ENCODE measurements at regions not wholly inside any gene's neighbourhood (a gene's known extent, or its start where the extent isn't known, plus 50 kb on each side); places are given as distances from the start of the nearest gene placed in this dataset.

GRCh38 chr2:64227603-64228125 lies 83.4 kb upstream of the PELI1 start:
- Mint-ChIP-seq H3K9me3 (peaks cover 0 to 1% (median 0%) of the 10 kb centered on the region in 7 donors), H3K27ac (peak overlapping the region; percentile 93 to 99 (median 97)), H3K27me3 (ENCODE audit: low read depth in 3 of 3) (peaks cover 0 to 2% (median 0%) of the 10 kb centered on the region in 3 donors), H3K36me3 (peaks cover 4 to 7% of the 10 kb centered on the region in 2 donors), H3K4me1 (peaks cover 45% of the 10 kb centered on the region), H3K4me3 (peak overlapping the region; percentile 90 to 98)
- DNase-seq: no peak
- Histone ChIP-seq H3K36me3 (replicated peaks in 1 of 2; ENCODE audit: control insufficient read depth in 1 of 2, insufficient read depth in 2 of 2, low read length in 2 of 2) (no peaks in the 10 kb centered on the region), H3K79me2 (ENCODE audit: insufficient read depth, low read length) (no peaks in the 10 kb centered on the region), H3K9me3 (replicated peaks in 1 of 2; ENCODE audit: control insufficient read depth in 1 of 2, insufficient read depth in 1 of 2, low read length in 2 of 2) (no peaks in the 10 kb centered on the region), H3K4me1 (ENCODE audit: control insufficient read depth in 1 of 2, insufficient read depth in 2 of 2, low read length in 2 of 2) (peaks cover 30 to 41% of the 10 kb centered on the region in 2 donors), H3K27ac (ENCODE audit: low read depth in 1 of 2, low read length in 2 of 2) (peak overlapping the region in 1 of 2 donors; percentile 87), H3K4me3 (replicated peaks in 1 of 3; ENCODE audit: low read depth in 2 of 3, low read length in 3 of 3) (peak overlapping the region; percentile 46 to 80 (median 75)), H3K27me3 (ENCODE audit: control insufficient read depth in 2 of 2, insufficient read depth in 2 of 2, low read length in 2 of 2) (no peaks in the 10 kb centered on the region), H4K20me1 (ENCODE audit: insufficient read depth, low read length) (no peaks in the 10 kb centered on the region), H3K9ac (ENCODE audit: insufficient read depth, low read length, poor library complexity, severe bottlenecking) (peak overlapping the region; percentile 66), H3K4me2 (replicated peaks; ENCODE audit: extremely low read depth, low read length, poor library complexity, severe bottlenecking) (peak overlapping the region; percentile 72), H2AFZ (ENCODE audit: insufficient read depth, low read depth, low read length, poor library complexity, severe bottlenecking) (peak overlapping the region; percentile 87)
- 11% methylated on average over 6 of the region's 7 CpGs for WGBS (ENCODE audit: insufficient coverage)
- TF ChIP-seq CTCF (IDR thresholded peaks at IDR 0.05): no peak
- intact Hi-C loops (cut with micrococcal nuclease): loop anchor here (5.0 to 10.0 kb wide), 2 partner anchors 45 to 57 kb away; no protein-coding TSS in a partner anchor

- peak overlapping the region; percentile 90 to 98 for H3K4me3 Mint-ChIP-seq
- Histone ChIP-seq H3K4me3 (replicated peaks in 1 of 3; ENCODE audit: low read depth in 2 of 3, low read length in 3 of 3) (peak overlapping the region; percentile 46 to 80 (median 75)), H4K20me1 (ENCODE audit: insufficient read depth, low read length) (no peaks in the 10 kb centered on the region), H3K36me3 (replicated peaks in 1 of 2; ENCODE audit: control insufficient read depth in 1 of 2, insufficient read depth in 2 of 2, low read length in 2 of 2) (no peaks in the 10 kb centered on the region), H2AFZ (ENCODE audit: insufficient read depth, low read depth, low read length, poor library complexity, severe bottlenecking) (peak overlapping the region; percentile 87), H3K9me3 (replicated peaks in 1 of 2; ENCODE audit: control insufficient read depth in 1 of 2, insufficient read depth in 1 of 2, low read length in 2 of 2) (no peaks in the 10 kb centered on the region), H3K4me2 (replicated peaks; ENCODE audit: extremely low read depth, low read length, poor library complexity, severe bottlenecking) (peak overlapping the region; percentile 72), H3K79me2 (ENCODE audit: insufficient read depth, low read length) (no peaks in the 10 kb centered on the region), H3K27me3 (ENCODE audit: control insufficient read depth in 2 of 2, insufficient read depth in 2 of 2, low read length in 2 of 2) (no peaks in the 10 kb centered on the region), H3K9ac (ENCODE audit: insufficient read depth, low read length, poor library complexity, severe bottlenecking) (peak overlapping the region; percentile 66), H3K27ac (ENCODE audit: low read depth in 1 of 2, low read length in 2 of 2) (peak overlapping the region; percentile 71 to 87), H3K4me1 (ENCODE audit: control insufficient read depth in 1 of 2, insufficient read depth in 2 of 2, low read length in 2 of 2) (peaks cover 24 to 36% of the 10 kb centered on the region in 2 donors)
- peak; percentile 64 to 74 (median 74) for DNase-seq
- intact Hi-C loops (cut with micrococcal nuclease): loop anchor here (5.0 to 10.0 kb wide), 2 partner anchors 44 to 57 kb away; no protein-coding TSS in a partner anchor
- TF ChIP-seq CTCF (IDR thresholded peaks at IDR 0.05): no peak
- H3K36me3 Mint-ChIP-seq: peaks cover 4 to 7% of the 10 kb centered on the region in 2 donors
- H3K4me1 Mint-ChIP-seq: peaks cover 39% of the 10 kb centered on the region
- peak overlapping the region; percentile 93 to 99 (median 97) for H3K27ac Mint-ChIP-seq
- H3K27me3 Mint-ChIP-seq (ENCODE audit: low read depth in 3 of 3): peaks cover 0 to 2% (median 0%) of the 10 kb centered on the region in 3 donors
- H3K9me3 Mint-ChIP-seq: peaks cover 0 to 1% (median 0%) of the 10 kb centered on the region in 7 donors
- WGBS (ENCODE audit: insufficient coverage): 0% methylated on average over 21 of the region's 26 CpGs
Observed at GRCh38 chr2:64228126-64228678, 84.0 kb upstream of the PELI1 start.
